Activated CD4-positive, alpha-beta T cell treated with anti-CD3 and anti-CD28 coated beads, Interleukin-2, amount 10 ng/mL, durations not matched to agents 7 days and 5 days (primary cell): ENCODE measurements at regions not wholly inside any gene's neighbourhood (a gene's known extent, or its start where the extent isn't known, plus 50 kb on each side); places are given as distances from the start of the nearest gene placed in this dataset.

ENCODE experiments used
- CTCF ChIA-PET: fragments of 350-600 bp; sonication (Branson Sonifier 250); formaldehyde crosslinking; loops from one replicate; lab custom pipeline; 2021; ENCODE audit warnings: antibody characterized with exemption; lab: Charles Lee
- POLR2A ChIA-PET: fragments of 350-600 bp; sonication (Branson Sonifier 250); formaldehyde crosslinking; loops from one replicate; lab custom pipeline; 2021; ENCODE audit warnings: antibody characterized with exemption; lab: Charles Lee
- DNase-seq: peaks from one replicate; pipeline ENCODE4 v3.0.0-alpha.2; 2020
- H3K27ac Mint-ChIP-seq: one replicate; pipeline ENCODE4 v1.8.0; 2021; ENCODE audit warnings: mild to moderate bottlenecking, moderate library complexity, mixed read lengths
- H3K27me3 Mint-ChIP-seq: one replicate; pipeline ENCODE4 v1.8.0; 2021; ENCODE audit warnings: mixed read lengths
- H3K36me3 Mint-ChIP-seq: one replicate; pipeline ENCODE4 v1.8.0; 2021; ENCODE audit warnings: low read depth, mixed read lengths
- H3K4me1 Mint-ChIP-seq: one replicate; pipeline ENCODE4 v1.8.0; 2021; ENCODE audit warnings: mixed read lengths
- H3K4me3 Mint-ChIP-seq: one replicate; pipeline ENCODE4 v1.8.0; 2021; ENCODE audit warnings: mild to moderate bottlenecking, moderate library complexity, mixed read lengths
- H3K9me3 Mint-ChIP-seq: one replicate; pipeline ENCODE4 v1.8.0; 2021; ENCODE audit warnings: mixed read lengths

GRCh38 chr1:169024800-169025271 lies 81.7 kb upstream of the ATP1B1 start:
- Mint-ChIP-seq H3K27ac (no peak overlapping the region), H3K27me3 (peaks cover 18% of the 10 kb centered on the region), H3K4me1 (no peaks in the 10 kb centered on the region), H3K36me3 (no peaks in the 10 kb centered on the region), H3K4me3 (no peak overlapping the region), H3K9me3 (peaks cover 3% of the 10 kb centered on the region)
- POLR2A ChIA-PET = no interaction called here
- CTCF ChIA-PET = interaction anchor here (0.5 kb wide), 1 partner anchor 147 kb away, joined by 4 read pairs; no protein-coding TSS in a partner anchor
- no peak for DNase-seq

- POLR2A ChIA-PET = no interaction called here
- Mint-ChIP-seq H3K9me3 (peaks cover 3% of the 10 kb centered on the region), H3K27me3 (peaks cover 18% of the 10 kb centered on the region), H3K36me3 (no peaks in the 10 kb centered on the region), H3K4me1 (no peaks in the 10 kb centered on the region), H3K27ac (no peak overlapping the region), H3K4me3 (no peak overlapping the region)
- CTCF ChIA-PET = interaction anchor here (0.5 kb wide), 1 partner anchor 146 kb away, joined by 4 read pairs; no protein-coding TSS in a partner anchor
- no peak for DNase-seq
These were observed 81.1 kb upstream of the ATP1B1 start for GRCh38 chr1:169025412-169025811.

- no peaks in the 10 kb centered on the region for H3K36me3 Mint-ChIP-seq
- peaks cover 10% of the 10 kb centered on the region for H3K27me3 Mint-ChIP-seq
- H3K9me3 Mint-ChIP-seq = peaks cover under 1% of the 10 kb centered on the region
- ChIA-PET CTCF (no interaction called here), POLR2A (no interaction called here)
- DNase-seq = no peak
- H3K27ac Mint-ChIP-seq = no peak overlapping the region
- no peak overlapping the region for H3K4me3 Mint-ChIP-seq
- no peaks in the 10 kb centered on the region for H3K4me1 Mint-ChIP-seq
These were observed 78.7 kb upstream of the ATP1B1 start for GRCh38 chr1:169027607-169028320.

GRCh38 chr1:169031566-169032224 lies 74.8 kb upstream of the ATP1B1 start:
- peaks cover 10% of the 10 kb centered on the region for H3K9me3 Mint-ChIP-seq
- peaks cover 5% of the 10 kb centered on the region for H3K27me3 Mint-ChIP-seq
- H3K27ac Mint-ChIP-seq = no peak overlapping the region
- H3K4me1 Mint-ChIP-seq = no peaks in the 10 kb centered on the region
- DNase-seq = no peak
- peaks cover 5% of the 10 kb centered on the region for H3K36me3 Mint-ChIP-seq
- H3K4me3 Mint-ChIP-seq = no peak overlapping the region
- POLR2A ChIA-PET = no interaction called here
- CTCF ChIA-PET = no interaction called here

- Mint-ChIP-seq H3K4me3 (no peak overlapping the region), H3K9me3 (peaks cover 34% of the 10 kb centered on the region), H3K27ac (no peak overlapping the region), H3K4me1 (peaks cover 43% of the 10 kb centered on the region), H3K27me3 (peaks cover 4% of the 10 kb centered on the region), H3K36me3 (peaks cover 35% of the 10 kb centered on the region)
- no peak for DNase-seq
- ChIA-PET POLR2A (no interaction called here), CTCF (no interaction called here)
These were observed 65.1 kb upstream of the ATP1B1 start for GRCh38 chr1:169041366-169041765.

GRCh38 chr1:169042377-169042776 lies 64.1 kb upstream of the ATP1B1 start:
- Mint-ChIP-seq H3K9me3 (peaks cover 25% of the 10 kb centered on the region), H3K27ac (no peak overlapping the region), H3K4me1 (peaks cover 53% of the 10 kb centered on the region), H3K4me3 (no peak overlapping the region), H3K27me3 (no peaks in the 10 kb centered on the region), H3K36me3 (peaks cover 33% of the 10 kb centered on the region)
- ChIA-PET POLR2A (no interaction called here), CTCF (interaction anchor here (1.3 kb wide), 1 partner anchor 17 kb away, joined by 4 read pairs; no protein-coding TSS in a partner anchor)
- no peak for DNase-seq

- H3K4me1 Mint-ChIP-seq = peaks cover 65% of the 10 kb centered on the region
- peaks cover 23% of the 10 kb centered on the region for H3K9me3 Mint-ChIP-seq
- ChIA-PET CTCF (no interaction called here), POLR2A (interaction anchor here (0.6 kb wide), 1 partner anchor 22 kb away, joined by 5 read pairs; no protein-coding TSS in a partner anchor)
- H3K4me3 Mint-ChIP-seq = no peak overlapping the region
- H3K27me3 Mint-ChIP-seq = no peaks in the 10 kb centered on the region
- peak overlapping the region; percentile 93 for H3K27ac Mint-ChIP-seq
- H3K36me3 Mint-ChIP-seq = peaks cover 31% of the 10 kb centered on the region
- DNase-seq = no peak
These were observed 62.7 kb upstream of the ATP1B1 start for GRCh38 chr1:169043823-169044222.

- peaks cover 70% of the 10 kb centered on the region for H3K4me1 Mint-ChIP-seq
- H3K36me3 Mint-ChIP-seq = peaks cover 31% of the 10 kb centered on the region
- H3K27me3 Mint-ChIP-seq = no peaks in the 10 kb centered on the region
- ChIA-PET CTCF (no interaction called here), POLR2A (interaction anchor here (0.6 kb wide), 1 partner anchor 21 kb away, joined by 5 read pairs; no protein-coding TSS in a partner anchor)
- H3K27ac Mint-ChIP-seq = peak overlapping the region; percentile 93
- H3K9me3 Mint-ChIP-seq = peaks cover 21% of the 10 kb centered on the region
- peak overlapping the region; percentile 33 for H3K4me3 Mint-ChIP-seq
- DNase-seq = peak; percentile 72
These were observed 62.2 kb upstream of the ATP1B1 start for GRCh38 chr1:169044296-169044695.

- Mint-ChIP-seq H3K27ac (peak overlapping the region; percentile 93), H3K9me3 (peaks cover 18% of the 10 kb centered on the region), H3K4me1 (peaks cover 75% of the 10 kb centered on the region), H3K27me3 (no peaks in the 10 kb centered on the region), H3K4me3 (peak overlapping the region; percentile 24), H3K36me3 (peaks cover 31% of the 10 kb centered on the region)
- ChIA-PET CTCF (interaction anchor here (1.5 kb wide), 1 partner anchor 11 kb away, joined by 4 read pairs; no protein-coding TSS in a partner anchor), POLR2A (no interaction called here)
- no peak for DNase-seq
These were observed 61.5 kb upstream of the ATP1B1 start for GRCh38 chr1:169044971-169045370.

- Mint-ChIP-seq H3K36me3 (peaks cover 29% of the 10 kb centered on the region), H3K4me1 (peaks cover 74% of the 10 kb centered on the region), H3K27me3 (peaks cover under 1% of the 10 kb centered on the region), H3K4me3 (no peak overlapping the region), H3K27ac (no peak overlapping the region), H3K9me3 (peaks cover 13% of the 10 kb centered on the region)
- CTCF ChIA-PET = interaction anchor here (0.6 to 1.5 kb wide), 2 partner anchors 9 to 55 kb away, joined by 3 to 4 read pairs; no protein-coding TSS in a partner anchor
- POLR2A ChIA-PET = no interaction called here
- no peak for DNase-seq
These were observed 59.8 kb upstream of the ATP1B1 start for GRCh38 chr1:169046671-169047070.

GRCh38 chr1:169047074-169047473 lies 59.4 kb upstream of the ATP1B1 start:
- Mint-ChIP-seq H3K9me3 (peaks cover 11% of the 10 kb centered on the region), H3K4me3 (no peak overlapping the region), H3K27me3 (peaks cover 3% of the 10 kb centered on the region), H3K36me3 (peaks cover 26% of the 10 kb centered on the region), H3K27ac (no peak overlapping the region), H3K4me1 (peaks cover 71% of the 10 kb centered on the region)
- DNase-seq = no peak
- ChIA-PET CTCF (interaction anchor here (0.6 kb wide), 1 partner anchor 54 kb away, joined by 3 read pairs; no protein-coding TSS in a partner anchor), POLR2A (no interaction called here)

- Mint-ChIP-seq H3K27ac (no peak overlapping the region), H3K27me3 (peaks cover 3% of the 10 kb centered on the region), H3K9me3 (peaks cover 10% of the 10 kb centered on the region), H3K4me1 (peaks cover 65% of the 10 kb centered on the region), H3K36me3 (peaks cover 20% of the 10 kb centered on the region), H3K4me3 (no peak overlapping the region)
- POLR2A ChIA-PET = no interaction called here
- no peak for DNase-seq
- CTCF ChIA-PET = interaction anchor here (1.0 to 1.8 kb wide), 3 partner anchors 10 to 25 kb away, joined by 3 read pairs; no protein-coding TSS in a partner anchor
These were observed 58.4 kb upstream of the ATP1B1 start for GRCh38 chr1:169048043-169048442.
